ENCODE measurements at regions not wholly inside any gene's neighbourhood (a gene's known extent, or its start where the extent isn't known, plus 50 kb on each side); places are given as distances from the start of the nearest gene placed in this dataset.

GRCh38 chr2:64796926-64797325 is 143.2 kb upstream of the SERTAD2 start:
- H2AFZ ChIP-seq (ENCODE audit: low read length): no peak overlapping the region
- DNase-seq (ENCODE audit: low spot score) (no peak), FAIRE-seq (no peak), ATAC-seq (no peak)
- peaks cover 13% of the 10 kb centered on the region for H3K4me1 ChIP-seq (ENCODE audit: insufficient read depth, low read length)
- no peaks in the 10 kb centered on the region for H4K20me1 ChIP-seq (ENCODE audit: insufficient read depth, low read length)
- no peak overlapping the region for H3K27ac ChIP-seq (ENCODE audit: extremely low read length, insufficient read depth, low read length)
- in situ Hi-C loops (cut with HindIII; ENCODE audit: extremely low pct_ligation_motif_present, low pct_unique_long_range_greater_than_20kb) (no loop called here), intact Hi-C loops (cut with micrococcal nuclease; ENCODE audit: unreplicated experiment) (no loop called here)
- H3K27me3 ChIP-seq (ENCODE audit: control insufficient read depth in 1 of 2, insufficient read depth in 2 of 2, low read length in 2 of 2): peaks cover 0 to 47% of the 10 kb centered on the region in 2 experiments; a peak in 3 of 5 replicates
- CTCF ChIA-PET (ENCODE audit: low intra/inter-chr PET ratio, low total read pairs): no interaction called here
- H3K9ac ChIP-seq (ENCODE audit: insufficient read depth, low read depth, low read length): no peak overlapping the region
- H3K9me3 ChIP-seq (ENCODE audit: low read length): no peaks in the 10 kb centered on the region
- TF ChIP-seq TOPORS (CRISPR knock-in tag; IDR thresholded peaks at IDR 0.05) (no peak), ZNF549 (CRISPR knock-in tag; IDR thresholded peaks at IDR 0.05) (no peak), ZNF776 (CRISPR knock-in tag; IDR thresholded peaks at IDR 0.05) (no peak), U2AF1 (optimal IDR thresholded peaks at IDR 0.05; ENCODE audit: low read depth, low read length) (no peak), HINFP (CRISPR knock-in tag; IDR thresholded peaks at IDR 0.05; ENCODE audit: low read depth) (no peak), ARID4A (CRISPR knock-in tag; IDR thresholded peaks at IDR 0.05; ENCODE audit: borderline replicate concordance) (no peak), ZSCAN12 (CRISPR knock-in tag; IDR thresholded peaks at IDR 0.05) (no peak), HOXA9 (CRISPR knock-in tag; IDR thresholded peaks at IDR 0.05; ENCODE audit: borderline replicate concordance) (no peak), KAT8 (CRISPR knock-in tag; IDR thresholded peaks at IDR 0.05) (no peak), ZNF460 (CRISPR knock-in tag; IDR thresholded peaks at IDR 0.05; ENCODE audit: borderline replicate concordance) (no peak), KLF15 (CRISPR knock-in tag; IDR thresholded peaks at IDR 0.05; ENCODE audit: borderline replicate concordance) (no peak), MBD4 (IDR thresholded peaks at IDR 0.05; ENCODE audit: borderline replicate concordance, low read length) (no peak), HDAC1 (CRISPR knock-in tag; IDR thresholded peaks at IDR 0.05) (no peak), ZNF362 (CRISPR knock-in tag; IDR thresholded peaks at IDR 0.05; ENCODE audit: borderline replicate concordance) (no peak)
- H3K79me2 ChIP-seq (ENCODE audit: insufficient read depth, low read length): no peaks in the 10 kb centered on the region
- POLR2A ChIA-PET: interaction anchor here (1.4 kb wide), 1 partner anchor 143 kb away, joined by 3 read pairs; the partner anchor contains the start of gene SERTAD2
- 57% methylated on average over 6 of the region's 6 CpGs for WGBS (ENCODE audit: low lambda C conversion rate)
- no peak overlapping the region for H3K4me3 ChIP-seq (replicated peaks in 1 of 3; ENCODE audit: insufficient read depth in 1 of 3, low read depth in 2 of 3, low read length in 3 of 3)
- H3K4me2 ChIP-seq (ENCODE audit: low read depth, low read length): no peak overlapping the region
- BruUV-seq (replicated peaks): no TSS peak
- H3K36me3 ChIP-seq (replicated peaks in 1 of 2; ENCODE audit: control insufficient read depth in 1 of 2, insufficient read depth in 2 of 2, low read length in 2 of 2): no peaks in the 10 kb centered on the region

All from HepG2 (cell line).